Pancreas (tissue), 10 donors: ENCODE measurements at regions not wholly inside any gene's neighbourhood (a gene's known extent, or its start where the extent isn't known, plus 50 kb on each side); places are given as distances from the start of the nearest gene placed in this dataset.
"Not testable (repeated sequence)": the region's sequence is repeated elsewhere in the genome, so short reads cannot be mapped to it uniquely, and the experiment has no call there.

Experiments used
- ATAC-seq, 4 donors: fragments of 200-7000 bp; cut with Tn5 transposase; one replicate each; pipeline versions ENCODE4 v1.8.0 to v1.9.1; 2020; ENCODE audit warnings: mild to moderate bottlenecking in 4 of 4, moderate library complexity in 4 of 4
- DNase-seq, 6 donors: peaks; one replicate each; pipeline ENCODE4 v3.0.0-alpha.2; 2020
- FAIRE-seq: peaks from 2 replicates; lab custom pipeline; 2012; peaks lifted over from hg19 to GRCh38; lab: Jason Lieb, UNC
- H3K27ac ChIP-seq, 4 donors: fragments of 200-600 bp; sonication (generic); 1 replicate in 3 of 4; 2 replicates in 1 of 4; pipeline versions ENCODE4 v1.5.0 to v1.8.0; 2020
- H3K27me3 ChIP-seq, 4 donors: fragments of 200-600 bp; one replicate each; pipeline ENCODE4 v1.8.0; 2021
- H3K36me3 ChIP-seq, 3 donors: fragments of 200-600 bp; sonication (generic) in 1 of 3; one replicate each; pipeline versions ENCODE4 v1.5.0 to v1.8.0; 2020 to 2021
- H3K4me1 ChIP-seq, 3 donors: fragments of 200-600 bp; one replicate each; pipeline ENCODE4 v1.8.0; 2021
- H3K4me3 ChIP-seq, 4 donors: fragments of 200-600 bp; sonication (generic) in 2 of 4; one replicate each; pipeline versions ENCODE4 v1.5.0 to v1.8.0; 2020 to 2021
- H3K9me3 ChIP-seq, 4 donors: fragments of 200-600 bp; one replicate each; pipeline ENCODE4 v1.8.0; 2021
- CTCF ChIP-seq, 4 donors: fragments of 200-600 bp; sonication (generic) in 3 of 4; IDR thresholded peaks; one replicate each; pipeline versions ENCODE4 v1.5.0 to v1.8.0; 2021; ENCODE audit warnings: antibody characterized with exemption in 4 of 4
- WGBS, 2 donors: extraction: QIAGEN DNeasy Blood & Tissue Kit; methylation state at CpG; one replicate each; pipeline ENCODE4 v1.1.7; 2013; 5-methylcytosine and 5-hydroxymethylcytosine counted together
- intact Hi-C, 3 donors: fragments of 100-400 bp; cut with DNase I; formaldehyde crosslinking; loops; one replicate each; pipeline versions ENCODE4 v1.11.1 to v1.14.2; 2022
- donor health status: healthy with polysubstance abuse.
- donor health status: DM: no; HTN: no; CAD: no; lungs with moderate emphysema.
- donor health status: DM: no; HTN: no; CAD: no.
- donor health status: control.
- donor health status: control.
- donor health status: Bipolar disorder and iron deficiency.
- donor health status: DM: yes; HTN: yes; CAD: no.
- donor health status: DM: no; HTN: no; CAD: no.
- donor health status: DM: no; HTN: no; CAD: no.
- donor health status: DM: yes; HTN: yes; CAD: no.

- intact Hi-C loops: no loop called here
- Histone ChIP-seq H3K4me1 (no peaks in the 10 kb centered on the region), H3K27ac (no peak overlapping the region), H3K9me3 (no peaks in the 10 kb centered on the region), H3K27me3 (no peaks in the 10 kb centered on the region), H3K4me3 (no peak overlapping the region), H3K36me3 (no peaks in the 10 kb centered on the region)
- ATAC-seq (no peak), DNase-seq (no peak), FAIRE-seq (no peak)
- TF ChIP-seq CTCF (IDR thresholded peaks at IDR 0.05): no peak
These were observed 231.4 kb downstream of the CWH43 start for GRCh38 chr4:49217492-49217891.

GRCh38 chr4:49218094-49218493 lies 232.0 kb downstream of the CWH43 start:
- H3K27me3 ChIP-seq, FAIRE-seq, ATAC-seq, H3K4me1 ChIP-seq, H3K27ac ChIP-seq, H3K9me3 ChIP-seq, H3K4me3 ChIP-seq, DNase-seq, H3K36me3 ChIP-seq, intact Hi-C loops: not testable (repeated sequence)
- WGBS, 2 donors: 52 to 57% methylated on average over 3 of the region's 3 CpGs

- H3K27ac ChIP-seq, H3K4me3 ChIP-seq, H3K27me3 ChIP-seq, H3K4me1 ChIP-seq, ATAC-seq, intact Hi-C loops, DNase-seq, H3K36me3 ChIP-seq, FAIRE-seq, H3K9me3 ChIP-seq: not testable (repeated sequence)
These were observed 232.9 kb downstream of the CWH43 start for GRCh38 chr4:49218931-49219330.

- H3K9me3 ChIP-seq, H3K27me3 ChIP-seq, intact Hi-C loops, H3K4me1 ChIP-seq, FAIRE-seq, H3K36me3 ChIP-seq, H3K27ac ChIP-seq, ATAC-seq, H3K4me3 ChIP-seq, DNase-seq: not testable (repeated sequence)
- WGBS, 2 donors: 26 to 31% methylated on average over 4 of the region's 4 CpGs
These were observed 233.6 kb downstream of the CWH43 start for GRCh38 chr4:49219489-49220225.

- Histone ChIP-seq H3K27me3 (no peaks in the 10 kb centered on the region), H3K27ac (no peak overlapping the region), H3K9me3 (no peaks in the 10 kb centered on the region), H3K36me3 (no peaks in the 10 kb centered on the region), H3K4me1 (no peaks in the 10 kb centered on the region), H3K4me3 (no peak overlapping the region)
- no peak for DNase-seq
- no peak for ATAC-seq
- intact Hi-C loops: no loop called here
- no peak for FAIRE-seq
- TF ChIP-seq CTCF (IDR thresholded peaks at IDR 0.05): no peak
- WGBS, 2 donors: 24 to 26% methylated on average over 4 of the region's 4 CpGs
These were observed 235.1 kb downstream of the CWH43 start for GRCh38 chr4:49221209-49221608.

- H3K9me3 ChIP-seq, H3K4me1 ChIP-seq, H3K36me3 ChIP-seq, intact Hi-C loops, H3K27ac ChIP-seq, DNase-seq, ATAC-seq, FAIRE-seq, H3K27me3 ChIP-seq, H3K4me3 ChIP-seq: not testable (repeated sequence)
- 24 to 26% methylated on average over 1 of the region's 1 CpG for WGBS, 2 donors
These were observed 236.7 kb downstream of the CWH43 start for GRCh38 chr4:49222810-49223209.

GRCh38 chr4:49226216-49226866 lies 240.3 kb downstream of the CWH43 start:
- FAIRE-seq: not testable (repeated sequence)

GRCh38 chr4:49227941-49228340 lies 241.9 kb downstream of the CWH43 start:
- intact Hi-C loops, H3K4me1 ChIP-seq, H3K36me3 ChIP-seq, FAIRE-seq, DNase-seq, H3K27me3 ChIP-seq, H3K4me3 ChIP-seq, H3K27ac ChIP-seq, ATAC-seq, H3K9me3 ChIP-seq: not testable (repeated sequence)
- WGBS, 2 donors: 76 to 90% methylated on average over 1 of the region's 1 CpG

More at GRCh38 chr4:49226216-49226866, 240.3 kb downstream of the CWH43 start:
- H3K36me3 ChIP-seq, H3K4me3 ChIP-seq, ATAC-seq, DNase-seq, H3K9me3 ChIP-seq, H3K4me1 ChIP-seq, H3K27me3 ChIP-seq, intact Hi-C loops, H3K27ac ChIP-seq: not testable (repeated sequence)
- 50 to 56% methylated on average over 6 of the region's 6 CpGs for WGBS, 2 donors

- DNase-seq, H3K9me3 ChIP-seq, ATAC-seq, H3K27me3 ChIP-seq, FAIRE-seq, H3K4me3 ChIP-seq, intact Hi-C loops, H3K36me3 ChIP-seq, H3K4me1 ChIP-seq, H3K27ac ChIP-seq: not testable (repeated sequence)
- 24 to 25% methylated on average over 1 of the region's 1 CpG for WGBS, 2 donors
These were observed 243.2 kb downstream of the CWH43 start for GRCh38 chr4:49229243-49229642.

GRCh38 chr4:49229713-49230112 lies 243.6 kb downstream of the CWH43 start:
- H3K4me3 ChIP-seq, H3K36me3 ChIP-seq, H3K4me1 ChIP-seq, FAIRE-seq, H3K9me3 ChIP-seq, ATAC-seq, DNase-seq, intact Hi-C loops, H3K27ac ChIP-seq, H3K27me3 ChIP-seq: not testable (repeated sequence)
- WGBS, 2 donors: 35 to 43% methylated on average over 6 of the region's 6 CpGs
